DMS 273 (cell line): ENCODE measurements at regions not wholly inside any gene's neighbourhood (a gene's known extent, or its start where the extent isn't known, plus 50 kb on each side); places are given as distances from the start of the nearest gene placed in this dataset.

Source experiments
- DNase-seq: peaks from one replicate; lab custom pipeline; 2025; ENCODE audit not compliant: unreplicated experiment; lab: John Stamatoyannopoulos, UW

DNA sequence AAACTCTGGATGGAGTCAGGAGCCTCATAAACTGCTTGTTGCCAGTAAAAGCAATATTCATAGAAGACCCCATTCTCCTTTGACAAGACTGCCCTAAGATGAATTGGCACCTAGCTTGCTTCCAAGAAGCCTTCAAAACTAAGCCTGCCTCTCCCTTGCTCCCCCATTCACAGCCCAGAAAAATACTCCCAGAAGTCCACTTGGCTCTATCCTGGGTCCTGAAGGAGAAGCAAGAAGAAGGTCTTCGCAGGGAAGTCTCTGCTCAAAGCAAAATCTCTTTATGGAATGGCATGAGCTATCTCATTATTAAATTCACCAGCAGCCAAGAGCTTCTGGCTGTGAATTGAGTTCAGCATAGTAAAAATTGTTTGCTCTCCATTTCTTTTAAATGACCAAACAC lies 230.2 kb upstream of the ARRDC4 start:
- no peak for DNase-seq

DNA sequence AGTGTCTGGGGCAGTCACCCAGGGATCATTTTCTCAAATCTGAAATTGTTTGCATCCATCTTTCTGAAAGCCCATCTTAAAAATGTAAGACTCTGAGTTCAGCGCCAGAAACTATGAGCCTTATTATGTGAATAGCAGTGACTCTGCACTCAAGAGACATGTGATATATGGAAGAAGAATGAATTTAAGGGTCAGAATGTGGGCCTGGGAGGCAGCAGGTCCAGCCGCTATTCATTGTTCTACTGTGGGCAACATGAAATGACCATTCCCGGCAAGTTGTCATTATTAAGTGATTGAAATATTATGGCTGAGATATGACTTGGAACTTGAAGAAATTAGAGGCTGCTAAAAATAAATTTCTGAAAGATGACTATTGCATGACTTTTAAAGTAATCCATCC lies 228.6 kb upstream of the ARRDC4 start:
- DNase-seq: no peak

DNA sequence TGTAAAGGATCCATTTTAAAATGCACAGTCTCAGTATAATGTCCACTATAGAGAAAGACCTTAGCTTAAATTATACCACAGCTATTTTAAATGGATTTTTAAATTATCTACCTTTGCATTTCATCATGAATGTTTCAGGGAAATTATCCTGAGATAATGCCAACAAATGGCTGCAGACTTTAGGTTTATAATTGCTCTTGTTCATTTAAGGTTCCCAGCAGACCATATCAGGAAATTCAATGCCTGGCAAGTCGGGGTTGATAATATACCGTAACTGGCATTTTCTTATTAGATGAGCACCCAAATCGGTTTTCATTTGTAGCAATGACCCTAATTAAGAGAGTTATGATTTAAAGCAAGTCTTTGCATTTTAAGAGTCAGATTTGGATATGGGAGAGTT lies 227.1 kb upstream of the ARRDC4 start:
- no peak for DNase-seq

DNA sequence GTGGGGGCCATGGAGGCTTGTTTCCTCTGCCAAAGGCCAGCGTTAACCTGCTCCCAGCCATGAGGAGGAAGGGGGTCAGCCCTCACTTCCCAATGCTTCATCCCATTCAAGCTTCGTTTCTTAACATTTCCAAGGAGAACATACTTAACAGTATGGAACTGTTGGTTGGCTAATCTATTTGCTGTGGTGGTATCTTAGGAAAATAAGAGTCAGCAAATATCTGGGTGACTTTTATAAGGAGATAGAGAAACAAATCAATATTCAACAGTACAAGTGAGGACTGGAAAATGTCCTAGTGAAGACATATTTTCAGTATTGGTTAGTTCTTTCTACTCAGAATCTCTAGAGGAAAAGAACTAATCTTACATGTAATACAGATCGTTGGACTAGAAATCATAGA lies 223.8 kb upstream of the ARRDC4 start:
- DNase-seq: no peak

DNA sequence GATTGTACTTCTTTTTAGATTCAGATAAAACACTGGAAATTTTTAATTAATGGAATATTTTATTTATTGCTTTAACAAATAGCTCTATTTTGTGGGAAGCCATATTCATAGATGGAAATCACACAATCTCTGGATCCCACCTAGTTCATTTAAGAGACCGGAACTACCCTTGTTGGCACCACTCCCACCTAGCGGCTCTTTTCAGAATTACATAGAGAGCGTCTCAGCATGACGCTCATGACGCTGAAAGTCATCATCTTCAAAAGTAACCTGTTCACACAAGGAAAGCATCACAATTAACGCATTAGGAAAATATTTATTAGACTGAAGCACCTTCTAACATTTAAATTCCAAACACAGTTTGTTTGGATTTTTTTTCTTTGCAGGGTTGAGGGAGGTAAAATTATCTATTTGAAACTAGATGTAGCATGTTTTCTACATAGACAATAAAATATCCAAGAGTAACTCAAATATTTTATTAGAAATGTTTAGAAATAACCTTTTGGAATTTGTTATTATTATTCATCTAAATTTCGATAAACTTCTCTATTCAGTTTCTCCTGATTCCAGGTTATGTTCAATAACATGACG lies 214.9 kb upstream of the ARRDC4 start:
- peak; percentile 72 for DNase-seq

DNA sequence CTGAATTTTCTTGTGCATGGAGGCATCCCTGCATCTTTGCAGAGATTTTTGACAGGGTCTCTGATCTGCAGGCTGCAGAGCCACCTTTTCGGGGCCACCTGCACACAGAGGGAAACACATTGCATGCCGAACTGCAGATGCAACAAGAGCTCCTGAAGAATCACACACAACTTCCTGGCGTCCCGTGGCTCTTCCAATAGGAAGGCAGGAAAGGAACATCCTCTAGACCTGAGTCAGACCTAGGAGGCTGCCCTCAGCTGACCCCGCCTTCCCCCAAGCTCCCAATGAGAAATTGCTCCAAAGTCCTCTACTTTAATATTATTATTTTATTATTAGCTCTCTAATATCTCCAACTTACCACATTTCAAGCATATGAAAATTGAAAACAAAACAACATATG lies 213.2 kb upstream of the ARRDC4 start:
- no peak for DNase-seq

DNA sequence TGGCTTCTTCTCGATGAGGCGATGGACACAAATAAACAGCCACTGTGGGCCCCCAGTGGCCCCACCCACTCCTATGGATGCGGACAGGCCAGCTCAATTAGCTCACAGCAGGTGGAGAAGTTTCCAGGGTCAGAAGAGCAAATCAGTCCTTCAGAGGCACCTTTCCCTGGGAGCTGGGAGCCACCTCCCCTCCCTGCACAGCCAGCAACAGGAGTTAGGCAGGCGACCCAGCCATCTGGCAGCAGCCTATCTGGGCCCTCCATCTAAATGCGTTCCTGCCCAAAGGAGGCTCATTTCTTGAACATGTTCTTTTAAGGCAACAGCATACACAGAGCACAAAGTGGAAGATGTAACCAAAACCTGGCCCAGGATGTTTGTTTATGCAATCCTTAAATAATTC lies 211.9 kb upstream of the ARRDC4 start:
- peak; percentile 1 for DNase-seq

DNA sequence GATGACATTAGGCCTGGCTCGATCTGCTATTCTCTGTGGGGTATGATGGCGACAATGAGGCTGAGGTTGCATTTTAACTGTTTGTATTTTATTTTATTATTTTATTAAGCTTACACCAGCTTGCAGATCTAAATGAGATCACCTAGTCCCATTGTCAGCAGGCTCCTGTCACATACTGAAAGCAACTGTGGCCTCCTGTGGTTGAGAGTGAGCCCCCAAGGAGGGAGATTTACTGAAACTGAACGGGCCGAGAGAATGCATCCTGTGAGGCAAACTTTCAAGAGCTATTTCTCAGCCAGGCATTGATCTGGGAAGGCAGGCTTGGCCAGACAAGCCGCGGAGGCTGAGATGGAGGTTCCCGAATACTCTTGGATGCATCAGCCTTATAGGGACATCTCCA lies 210.4 kb upstream of the ARRDC4 start:
- no peak for DNase-seq

DNA sequence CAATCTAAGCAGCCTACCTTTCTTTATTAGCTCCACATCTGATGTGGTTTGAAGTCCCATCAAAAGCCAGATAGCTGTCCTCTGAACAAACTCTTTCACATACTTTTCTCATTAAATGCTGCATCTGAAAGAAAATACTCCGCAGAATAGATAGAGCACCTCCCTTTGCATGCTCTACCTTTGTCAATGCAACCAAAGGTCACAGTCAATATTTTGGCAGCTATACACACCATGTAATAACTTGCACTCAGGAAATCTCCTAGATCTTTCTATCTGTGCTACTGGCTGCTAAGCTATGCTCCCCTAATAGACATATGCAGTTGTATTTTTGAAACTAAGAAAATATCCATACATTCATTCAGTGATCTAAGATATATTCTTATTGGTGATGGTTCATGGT lies 204.8 kb upstream of the ARRDC4 start:
- no peak for DNase-seq

DNA sequence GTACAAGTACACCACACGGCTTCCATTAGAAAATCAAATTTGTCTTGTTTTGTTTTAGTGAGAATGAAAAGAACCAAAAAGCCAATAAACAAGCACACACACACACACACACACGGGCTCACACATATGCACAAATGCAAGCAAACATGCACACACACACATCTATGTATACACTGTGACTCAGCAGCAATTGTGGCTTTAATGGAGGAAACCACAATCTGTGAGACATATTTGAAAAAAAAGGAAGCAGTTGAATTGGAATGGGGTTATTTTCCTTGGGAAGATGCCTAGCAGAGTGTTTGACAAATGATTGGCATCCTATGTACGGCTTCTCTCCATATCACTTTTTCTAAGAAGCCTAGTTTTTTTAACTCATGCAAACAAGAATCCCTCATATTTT lies 201.1 kb upstream of the ARRDC4 start:
- DNase-seq: no peak

DNA sequence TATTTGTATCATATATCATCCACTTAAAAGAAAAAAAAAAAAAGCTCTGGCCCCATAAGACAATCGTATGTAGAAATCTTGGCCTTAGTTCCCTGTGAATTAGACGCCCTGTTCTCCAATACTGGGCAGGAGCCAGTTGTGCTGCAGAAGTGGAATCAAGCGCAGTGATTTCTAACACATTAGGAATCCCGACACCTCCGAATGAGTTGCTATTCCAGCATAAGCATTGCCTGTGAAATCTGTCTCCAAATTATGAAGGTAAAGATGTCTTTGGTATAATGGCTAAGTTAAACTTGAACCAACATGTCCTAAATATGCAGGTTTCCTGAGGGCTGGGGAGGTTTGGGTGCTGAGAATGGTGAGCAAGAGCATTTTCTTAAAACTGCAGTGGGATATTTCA lies 199.4 kb upstream of the ARRDC4 start:
- no peak for DNase-seq

DNA sequence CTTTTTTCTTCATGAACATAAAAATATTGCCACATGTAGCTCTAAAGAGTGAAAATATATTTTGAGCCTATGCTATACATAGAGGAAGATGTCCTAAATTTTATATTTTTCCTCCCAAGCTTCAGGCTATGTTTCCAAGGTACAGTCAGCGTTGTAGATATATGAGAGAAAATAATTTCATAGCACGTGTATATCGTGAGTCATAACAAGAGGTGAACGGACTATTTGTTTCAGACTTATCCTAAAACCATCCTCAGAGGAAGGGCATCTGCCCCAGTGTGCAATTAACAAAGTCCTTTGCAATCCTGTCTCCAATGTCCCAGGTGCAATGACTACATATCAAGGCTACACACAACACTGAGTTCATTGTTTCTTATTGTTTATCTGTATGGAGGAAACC lies 177.3 kb upstream of the ARRDC4 start:
- no peak for DNase-seq

DNA sequence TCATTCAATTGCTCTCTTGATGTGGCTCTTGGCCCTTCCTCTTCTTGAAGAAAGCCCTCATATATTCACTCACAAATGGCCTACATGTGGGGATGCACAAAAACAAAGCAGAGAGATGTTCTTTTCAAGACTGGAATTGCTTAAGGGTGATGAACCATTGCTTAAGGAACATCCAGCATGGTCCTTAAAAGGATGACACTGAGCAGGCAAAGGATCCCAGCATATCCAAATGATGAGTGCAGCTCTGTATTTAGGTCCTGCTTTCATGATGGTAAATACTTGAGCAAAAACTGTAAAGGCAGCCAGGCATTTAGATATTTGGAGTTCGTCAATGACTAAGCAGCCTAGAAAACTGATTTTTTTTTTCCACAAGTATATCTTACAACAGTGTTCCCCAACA lies 173.8 kb upstream of the ARRDC4 start:
- no peak for DNase-seq

DNA sequence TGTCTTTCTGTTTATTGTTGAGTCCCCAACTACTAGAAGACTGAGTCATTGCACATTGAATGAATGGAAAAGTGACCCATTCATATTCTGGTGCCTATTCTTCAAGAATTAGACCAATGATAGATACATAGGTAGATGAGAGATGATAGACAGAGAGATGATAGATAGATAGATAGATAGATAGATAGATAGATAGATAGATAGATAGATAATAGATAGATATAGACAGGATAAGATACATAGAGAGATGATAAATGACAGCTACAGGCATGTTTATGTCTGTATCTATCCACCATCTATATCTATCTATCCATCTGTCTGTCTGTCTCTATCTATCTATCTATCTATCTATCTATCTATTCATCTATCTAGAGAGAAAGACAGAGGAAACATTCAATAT lies 170.3 kb upstream of the ARRDC4 start:
- no peak for DNase-seq

DNA sequence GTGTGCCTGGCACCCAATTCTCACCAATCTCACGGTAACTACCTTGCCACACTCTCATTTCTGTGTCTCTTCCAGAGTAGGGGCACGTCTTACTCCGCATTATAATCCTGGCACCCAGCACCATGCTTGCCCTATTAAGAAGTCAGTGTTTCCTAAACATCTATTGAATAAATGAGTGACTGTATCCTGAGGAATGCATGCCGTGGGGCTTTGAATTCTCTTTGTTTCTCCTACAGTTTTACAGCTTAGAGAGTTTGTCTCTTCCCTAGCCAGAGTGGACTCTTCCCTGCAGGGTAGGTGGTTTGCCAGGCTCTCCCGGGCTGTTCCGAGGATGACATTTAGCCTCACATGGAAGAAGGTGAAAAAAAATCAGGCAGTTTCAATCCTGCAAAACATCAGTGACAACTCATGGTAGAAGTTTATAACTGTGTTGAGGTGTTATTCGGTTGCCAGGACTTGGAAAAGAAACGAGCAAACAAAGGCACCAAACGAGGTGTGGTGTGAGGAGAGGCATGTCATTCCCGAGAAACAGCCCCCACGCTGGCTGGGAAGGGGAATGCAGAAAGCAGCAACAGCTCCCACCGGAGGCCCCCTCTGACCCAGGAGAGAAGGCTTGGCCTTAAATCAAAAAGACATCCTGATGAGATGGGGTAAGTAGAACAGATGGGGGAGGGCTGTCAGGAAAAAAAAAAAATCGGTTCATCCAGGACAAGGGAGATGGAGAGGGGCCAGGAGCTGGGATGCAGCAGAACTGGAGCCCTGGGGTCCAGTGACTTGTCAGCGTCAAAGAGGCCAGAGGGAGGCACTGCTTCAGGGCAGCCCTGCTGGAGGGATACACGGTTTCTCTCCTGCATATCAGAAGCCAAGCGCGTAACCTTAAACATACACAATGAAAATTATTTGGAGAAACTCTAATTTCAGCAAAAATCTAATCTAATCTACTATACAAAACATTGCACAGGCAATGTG lies 168.4 kb upstream of the ARRDC4 start:
- no peak for DNase-seq

DNA sequence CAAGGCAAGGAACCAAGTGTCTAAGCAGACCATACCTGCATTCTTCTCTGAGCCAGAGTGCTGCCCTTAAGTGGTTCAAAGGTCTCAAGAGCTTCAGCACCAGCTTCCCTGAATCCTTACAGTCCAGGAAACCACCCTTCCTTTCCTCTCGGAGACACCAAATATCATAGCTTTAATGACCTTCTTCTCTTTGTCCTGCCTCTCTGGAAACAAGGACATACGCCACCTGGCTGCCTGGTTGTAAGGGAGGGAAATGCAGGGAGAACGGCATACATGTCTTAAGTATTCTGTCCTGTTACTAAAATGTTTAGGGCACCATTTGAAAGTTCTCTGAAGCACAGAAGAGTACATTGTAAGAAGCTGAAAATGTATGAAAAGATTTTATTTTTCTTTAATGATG lies 155.6 kb upstream of the ARRDC4 start:
- DNase-seq: no peak

DNA sequence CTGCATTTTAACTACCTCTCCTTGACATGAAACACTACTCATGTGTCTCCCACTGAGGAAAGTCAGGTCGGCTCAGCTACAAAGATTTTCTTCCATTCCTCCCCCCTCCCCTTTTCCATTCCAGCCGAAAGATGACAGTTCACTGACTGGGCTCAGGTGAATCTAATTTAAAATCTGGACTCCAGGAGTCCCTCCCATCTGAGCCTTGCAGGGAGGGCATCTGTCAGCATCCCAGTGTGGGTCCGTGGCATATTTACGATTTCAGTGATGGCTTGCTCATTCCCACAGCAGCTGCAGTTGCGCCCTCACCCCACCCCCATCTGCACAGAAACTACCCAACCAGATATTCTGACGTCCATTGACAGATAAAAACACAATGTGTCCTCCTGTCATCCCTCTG lies 153.7 kb upstream of the ARRDC4 start:
- DNase-seq: no peak

DNA sequence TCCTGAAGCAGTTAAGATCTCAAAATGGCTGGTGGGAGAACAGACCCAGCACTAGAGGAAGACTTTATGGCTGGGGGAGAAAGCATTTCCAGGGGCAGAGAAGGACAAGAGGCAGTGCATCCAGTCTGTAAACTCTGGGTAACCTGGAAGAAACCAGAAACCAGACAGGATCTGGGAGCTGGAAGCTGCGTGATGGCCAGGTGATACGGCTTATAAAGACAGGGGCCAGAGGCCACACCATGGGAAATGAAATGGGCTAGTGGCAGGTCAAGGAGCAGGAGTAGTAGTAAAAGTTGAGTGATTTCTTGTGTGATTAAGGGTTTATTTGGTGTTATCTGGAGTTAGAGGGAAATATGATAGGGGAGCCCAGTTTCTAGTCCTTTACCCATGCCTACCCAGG lies 144.7 kb upstream of the ARRDC4 start:
- no peak for DNase-seq

DNA sequence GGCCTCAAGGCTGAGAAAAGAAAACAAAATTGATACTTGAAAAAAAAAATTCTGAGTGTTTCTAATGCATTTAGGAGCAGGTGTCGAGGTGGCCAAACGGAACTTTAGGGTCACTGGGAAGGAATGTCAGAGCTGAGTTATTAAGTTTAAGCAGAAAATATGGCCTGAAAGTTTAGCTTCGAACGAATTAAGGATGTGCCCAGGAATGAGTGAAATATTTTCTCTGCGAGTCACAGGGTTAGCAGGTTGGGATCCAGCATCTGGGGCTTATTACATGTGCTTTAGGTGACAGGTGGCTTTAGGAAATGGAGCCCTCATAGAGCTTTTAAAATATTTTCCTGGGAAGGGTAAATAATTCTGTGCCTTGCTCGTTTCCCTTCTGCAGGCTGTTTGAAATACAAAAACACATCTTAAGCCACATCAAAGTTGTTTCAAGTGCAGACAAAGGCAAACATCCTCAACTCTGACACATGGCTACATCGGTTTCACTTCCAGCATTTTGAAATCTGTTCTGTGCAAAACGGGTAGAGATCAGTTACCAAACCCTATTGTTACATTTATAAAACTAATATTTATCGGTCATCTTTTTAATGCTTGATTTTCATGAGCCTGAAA lies 143.1 kb upstream of the ARRDC4 start:
- DNase-seq: no peak

DNA sequence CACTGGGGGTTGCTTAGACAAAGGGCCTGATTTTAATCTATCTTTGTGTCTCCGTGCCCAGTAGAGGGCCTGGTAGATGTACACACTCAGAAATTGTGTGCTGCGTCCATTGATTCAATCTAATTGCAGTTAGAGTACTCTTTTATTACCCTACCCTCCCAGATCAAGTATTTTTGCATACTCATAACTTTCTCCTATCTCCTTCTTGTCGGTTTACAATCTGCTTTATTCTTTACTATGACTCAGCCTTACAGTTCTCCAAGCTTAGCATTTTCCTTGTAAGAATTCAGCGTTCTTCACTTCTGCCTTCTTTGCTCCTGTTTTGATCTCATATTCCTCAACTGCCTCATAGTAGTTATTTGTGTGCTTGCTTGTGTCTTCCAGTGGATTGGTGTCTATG lies 124.5 kb upstream of the ARRDC4 start:
- DNase-seq: no peak

DNA sequence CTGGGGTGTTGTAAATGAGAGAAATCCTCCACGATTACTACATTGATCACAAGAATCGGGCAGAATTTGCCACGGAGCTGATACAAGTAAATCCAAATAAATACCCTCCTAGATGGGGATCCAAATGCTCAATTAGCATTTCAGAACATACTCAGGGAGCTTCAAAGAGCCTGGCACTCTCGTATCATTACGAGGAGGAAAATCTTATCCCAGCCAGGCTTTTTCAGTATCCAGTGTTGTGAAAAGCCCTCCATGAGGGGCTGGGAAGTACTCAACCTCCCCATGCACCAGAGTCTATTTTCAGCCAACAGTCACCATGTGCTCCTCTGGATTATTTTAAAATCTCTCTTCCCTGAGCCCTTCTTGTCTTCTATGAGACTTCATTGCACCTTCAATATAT lies 122.6 kb upstream of the ARRDC4 start:
- DNase-seq: no peak

DNA sequence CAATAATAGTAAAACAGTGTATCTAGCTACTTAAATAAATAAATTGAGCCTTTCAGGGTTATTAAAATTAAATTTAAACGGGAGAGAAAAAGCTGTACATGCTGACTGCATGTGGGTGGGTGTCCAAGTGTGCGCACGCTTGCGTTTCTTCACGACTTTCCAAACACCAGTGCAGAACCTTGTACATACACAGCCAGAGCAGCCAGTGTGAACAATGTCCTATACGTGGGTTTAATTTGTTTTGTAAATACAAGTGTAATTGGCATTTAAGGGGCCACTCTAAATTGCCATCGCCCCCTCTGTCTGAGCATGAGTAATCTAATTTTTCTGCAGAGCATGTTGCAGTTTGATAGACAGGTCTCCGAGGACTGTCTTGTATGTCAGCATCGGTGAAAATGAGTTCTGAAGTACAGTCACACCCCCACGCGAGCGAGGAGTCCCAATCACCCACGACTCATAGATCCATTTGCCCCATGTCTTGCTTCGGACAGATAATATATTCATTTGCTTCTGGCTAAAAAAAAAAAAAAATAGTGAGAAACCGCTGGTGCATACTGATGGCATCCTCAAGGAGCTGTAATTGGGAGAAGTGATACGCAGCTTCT lies 121.8 kb upstream of the ARRDC4 start:
- no peak for DNase-seq
